IPS-NIHi7 (cell line): ENCODE measurements at regions not wholly inside any gene's neighbourhood (a gene's known extent, or its start where the extent isn't known, plus 50 kb on each side); places are given as distances from the start of the nearest gene placed in this dataset.

ENCODE experiments used
- DNase-seq: peaks from one replicate; pipeline ENCODE4 v3.0.0; 2012; ENCODE audit warnings: mixed read lengths; ENCODE audit errors: extremely low spot score

GRCh38 chr10:29026802-29027580 is 261.9 kb upstream of the LYZL1 start:
- DNase-seq = no peak

GRCh38 chr10:29028486-29028885 is 260.4 kb upstream of the LYZL1 start:
- DNase-seq = no peak

- no peak for DNase-seq
These were observed 258.0 kb upstream of the LYZL1 start for GRCh38 chr10:29030900-29031299.

- DNase-seq = no peak
These were observed 256.7 kb upstream of the LYZL1 start for GRCh38 chr10:29032169-29032568.

- no peak for DNase-seq
These were observed 255.4 kb upstream of the LYZL1 start for GRCh38 chr10:29033311-29033940.

GRCh38 chr10:29034592-29034991 is 254.3 kb upstream of the LYZL1 start:
- DNase-seq = no peak

GRCh38 chr10:29035721-29036120 is 253.1 kb upstream of the LYZL1 start:
- no peak for DNase-seq

GRCh38 chr10:29037348-29038113 is 251.3 kb upstream of the LYZL1 start:
- no peak for DNase-seq

- DNase-seq = no peak
These were observed 249.8 kb upstream of the LYZL1 start for GRCh38 chr10:29039091-29039490.

- no peak for DNase-seq
These were observed 249.1 kb upstream of the LYZL1 start for GRCh38 chr10:29039677-29040189.

GRCh38 chr10:29041616-29042015 is 247.3 kb upstream of the LYZL1 start:
- no peak for DNase-seq

GRCh38 chr10:29048506-29048905 is 240.4 kb upstream of the LYZL1 start:
- DNase-seq = no peak

GRCh38 chr10:29050081-29050480 is 238.8 kb upstream of the LYZL1 start:
- no peak for DNase-seq

GRCh38 chr10:29055101-29055500 is 233.8 kb upstream of the LYZL1 start:
- DNase-seq = no peak

- DNase-seq = no peak
These were observed 232.1 kb upstream of the LYZL1 start for GRCh38 chr10:29056729-29057128.

- DNase-seq = no peak
These were observed 231.0 kb upstream of the LYZL1 start for GRCh38 chr10:29057822-29058331.

- no peak for DNase-seq
These were observed 224.8 kb upstream of the LYZL1 start for GRCh38 chr10:29063806-29064644.

GRCh38 chr10:29064680-29065079 is 224.2 kb upstream of the LYZL1 start:
- DNase-seq = no peak

GRCh38 chr10:29067161-29067560 is 221.7 kb upstream of the LYZL1 start:
- DNase-seq = no peak

- DNase-seq = no peak
These were observed 221.2 kb upstream of the LYZL1 start for GRCh38 chr10:29067628-29068027.

GRCh38 chr10:29068302-29068701 is 220.6 kb upstream of the LYZL1 start:
- no peak for DNase-seq
